ENCODE measurements at regions not wholly inside any gene's neighbourhood (a gene's known extent, or its start where the extent isn't known, plus 50 kb on each side); places are given as distances from the start of the nearest gene placed in this dataset.

DNA sequence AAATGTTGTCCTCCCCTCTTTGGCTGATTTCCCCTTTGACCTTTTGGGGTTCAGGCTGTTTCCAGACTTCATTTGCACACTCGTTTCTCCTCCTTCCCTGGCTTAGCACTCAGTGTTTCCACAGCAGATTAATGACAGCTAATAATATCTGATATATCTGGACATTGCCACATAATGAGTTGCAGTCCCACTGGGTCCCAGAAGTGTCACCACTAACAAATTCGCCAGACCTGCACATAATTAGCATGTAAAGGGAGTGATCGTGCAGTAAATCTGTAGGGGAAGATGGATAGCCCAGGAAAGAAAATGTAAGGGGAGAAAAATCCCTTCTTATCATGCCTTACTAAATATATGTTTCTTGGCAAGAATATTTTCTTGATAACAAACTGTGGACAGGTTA is 922.1 kb downstream of the TFAP2A start:
- Histone ChIP-seq H3K4me3 (ENCODE audit: insufficient read depth, low read depth, low read length) (no peak overlapping the region), H3K36me3 (replicated peaks; ENCODE audit: control insufficient read depth, insufficient read depth, low read length) (no peaks in the 10 kb centered on the region), H3K27me3 (ENCODE audit: control insufficient read depth, insufficient read depth, low read length) (no peaks in the 10 kb centered on the region)
- no peak for DNase-seq

DNA sequence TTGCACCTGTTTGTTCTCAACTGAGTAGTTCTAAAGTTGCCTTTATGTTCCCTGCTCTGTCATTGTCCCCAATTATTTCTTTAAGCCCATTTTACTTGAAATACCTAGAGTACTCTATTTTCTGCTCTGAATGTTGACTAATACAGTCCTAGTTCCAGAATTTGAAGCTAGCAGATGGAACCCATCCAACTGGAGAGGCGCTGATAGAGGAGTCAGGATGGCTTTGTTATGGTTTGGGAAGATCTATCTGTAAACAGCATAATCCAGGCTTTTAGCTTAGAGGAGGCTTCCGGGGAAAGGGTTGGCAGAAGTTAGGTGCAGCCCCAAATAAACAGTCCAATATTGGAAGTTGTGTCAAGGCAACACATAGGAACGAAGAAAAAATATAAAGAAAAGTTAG is 927.7 kb downstream of the TFAP2A start:
- no peak for DNase-seq
- Histone ChIP-seq H3K36me3 (replicated peaks; ENCODE audit: control insufficient read depth, insufficient read depth, low read length) (no peaks in the 10 kb centered on the region), H3K27me3 (ENCODE audit: control insufficient read depth, insufficient read depth, low read length) (no peaks in the 10 kb centered on the region), H3K4me3 (ENCODE audit: insufficient read depth, low read depth, low read length) (no peak overlapping the region)

GRCh38 chr6:9485992-9486391 is 928.9 kb downstream of the TFAP2A start:
- no peak for DNase-seq

GRCh38 chr6:9484686-9485085 is 930.2 kb downstream of the TFAP2A start:
- Histone ChIP-seq H3K36me3 (replicated peaks; ENCODE audit: control insufficient read depth, insufficient read depth, low read length) (no peaks in the 10 kb centered on the region), H3K27me3 (ENCODE audit: control insufficient read depth, insufficient read depth, low read length) (no peaks in the 10 kb centered on the region), H3K4me3 (ENCODE audit: insufficient read depth, low read depth, low read length) (no peak overlapping the region)
- DNase-seq, result no peak

More at GRCh38 chr6:9485992-9486391, 928.9 kb downstream of the TFAP2A start:
- Histone ChIP-seq H3K4me3 (ENCODE audit: insufficient read depth, low read depth, low read length) (no peak overlapping the region), H3K36me3 (replicated peaks; ENCODE audit: control insufficient read depth, insufficient read depth, low read length) (no peaks in the 10 kb centered on the region), H3K27me3 (ENCODE audit: control insufficient read depth, insufficient read depth, low read length) (no peaks in the 10 kb centered on the region)

GRCh38 chr6:9484091-9484490 is 930.8 kb downstream of the TFAP2A start:
- no peak for DNase-seq
- Histone ChIP-seq H3K4me3 (ENCODE audit: insufficient read depth, low read depth, low read length) (no peak overlapping the region), H3K36me3 (replicated peaks; ENCODE audit: control insufficient read depth, insufficient read depth, low read length) (no peaks in the 10 kb centered on the region), H3K27me3 (ENCODE audit: control insufficient read depth, insufficient read depth, low read length) (no peaks in the 10 kb centered on the region)

GRCh38 chr6:9482030-9482738 is 932.7 kb downstream of the TFAP2A start:
- Histone ChIP-seq H3K27me3 (ENCODE audit: control insufficient read depth, insufficient read depth, low read length) (no peaks in the 10 kb centered on the region), H3K36me3 (replicated peaks; ENCODE audit: control insufficient read depth, insufficient read depth, low read length) (no peaks in the 10 kb centered on the region), H3K4me3 (ENCODE audit: insufficient read depth, low read depth, low read length) (no peak overlapping the region)
- DNase-seq, result no peak

- Histone ChIP-seq H3K27me3 (ENCODE audit: control insufficient read depth, insufficient read depth, low read length) (no peaks in the 10 kb centered on the region), H3K36me3 (replicated peaks; ENCODE audit: control insufficient read depth, insufficient read depth, low read length) (no peaks in the 10 kb centered on the region), H3K4me3 (ENCODE audit: insufficient read depth, low read depth, low read length) (no peak overlapping the region)
- no peak for DNase-seq
These were observed 933.4 kb downstream of the TFAP2A start for GRCh38 chr6:9481292-9482029.

- no peak for DNase-seq
- no peak overlapping the region for H3K4me3 ChIP-seq (ENCODE audit: insufficient read depth, low read depth, low read length)
- H3K27me3 ChIP-seq (ENCODE audit: control insufficient read depth, insufficient read depth, low read length), result no peaks in the 10 kb centered on the region
- H3K36me3 ChIP-seq (replicated peaks; ENCODE audit: control insufficient read depth, insufficient read depth, low read length), result no peaks in the 10 kb centered on the region
These were observed 946.6 kb downstream of the TFAP2A start for GRCh38 chr6:9468277-9468676.

DNA sequence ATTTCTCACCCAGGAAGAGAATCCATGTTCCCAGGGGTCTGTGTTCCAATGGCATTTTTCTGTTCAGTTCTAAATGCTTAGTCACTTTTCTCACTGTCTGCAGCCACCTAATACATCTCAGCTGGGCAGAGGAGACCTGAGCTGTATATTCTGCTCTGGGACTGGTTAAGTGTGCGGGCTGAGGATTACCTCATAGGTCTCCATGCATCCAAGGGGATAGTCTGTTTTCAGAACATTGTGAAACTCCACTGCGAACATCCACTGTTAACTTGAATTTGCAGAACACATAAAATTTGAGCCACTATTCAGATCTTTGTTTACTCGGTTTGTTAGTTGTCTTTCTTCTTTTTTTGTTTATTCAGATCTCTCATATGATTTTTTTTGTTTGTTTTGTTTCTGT is 947.1 kb downstream of the TFAP2A start:
- H3K27me3 ChIP-seq (ENCODE audit: control insufficient read depth, insufficient read depth, low read length), result no peaks in the 10 kb centered on the region
- no peak for DNase-seq
- no peak overlapping the region for H3K4me3 ChIP-seq (ENCODE audit: insufficient read depth, low read depth, low read length)
- no peaks in the 10 kb centered on the region for H3K36me3 ChIP-seq (replicated peaks; ENCODE audit: control insufficient read depth, insufficient read depth, low read length)

GRCh38 chr6:9464583-9464982 is 950.3 kb downstream of the TFAP2A start:
- DNase-seq, result no peak
- no peaks in the 10 kb centered on the region for H3K36me3 ChIP-seq (replicated peaks; ENCODE audit: control insufficient read depth, insufficient read depth, low read length)
- no peaks in the 10 kb centered on the region for H3K27me3 ChIP-seq (ENCODE audit: control insufficient read depth, insufficient read depth, low read length)
- H3K4me3 ChIP-seq (ENCODE audit: insufficient read depth, low read depth, low read length), result no peak overlapping the region

DNA sequence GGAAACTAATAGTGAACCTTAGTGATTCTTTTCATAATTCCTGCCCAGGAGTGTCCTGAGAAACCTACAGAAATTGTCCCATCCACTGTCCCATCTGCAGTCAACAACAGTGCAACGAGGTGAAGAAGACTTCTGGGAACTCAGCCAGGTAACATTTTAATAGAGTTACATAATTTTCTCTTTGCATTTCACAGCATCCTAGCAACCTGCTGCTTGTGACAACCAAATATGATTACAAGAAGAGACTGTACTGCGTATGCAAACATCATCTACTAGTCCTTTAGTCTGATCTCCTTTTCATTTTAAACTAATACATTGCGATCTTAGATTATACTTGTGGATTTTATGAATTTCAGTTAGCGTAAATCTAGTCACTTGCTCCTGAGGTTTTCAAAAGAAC is 951.6 kb downstream of the TFAP2A start:
- no peak for DNase-seq
- Histone ChIP-seq H3K27me3 (ENCODE audit: control insufficient read depth, insufficient read depth, low read length) (no peaks in the 10 kb centered on the region), H3K4me3 (ENCODE audit: insufficient read depth, low read depth, low read length) (no peak overlapping the region), H3K36me3 (replicated peaks; ENCODE audit: control insufficient read depth, insufficient read depth, low read length) (no peaks in the 10 kb centered on the region)

DNA sequence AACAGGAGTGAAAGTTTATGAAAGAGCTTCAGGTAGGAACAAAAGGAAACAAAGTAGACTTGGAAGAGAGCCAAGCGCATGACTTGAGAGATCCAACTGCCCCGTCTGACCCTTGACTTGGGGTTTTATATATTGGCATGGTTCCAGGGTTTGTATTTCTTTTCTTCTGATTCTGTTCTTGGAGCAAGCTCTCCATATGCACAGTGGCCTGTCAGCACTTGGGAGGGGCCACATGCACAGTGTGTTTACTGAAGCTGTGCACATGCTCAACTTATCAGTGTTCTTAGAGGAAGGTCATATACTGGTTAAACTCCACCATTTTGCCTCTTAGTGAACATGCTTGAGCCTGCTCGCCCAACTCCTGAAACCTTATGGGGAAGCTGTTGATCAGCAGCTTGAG is 953.7 kb downstream of the TFAP2A start:
- no peak overlapping the region for H3K4me3 ChIP-seq (ENCODE audit: insufficient read depth, low read depth, low read length)
- no peaks in the 10 kb centered on the region for H3K27me3 ChIP-seq (ENCODE audit: control insufficient read depth, insufficient read depth, low read length)
- no peaks in the 10 kb centered on the region for H3K36me3 ChIP-seq (replicated peaks; ENCODE audit: control insufficient read depth, insufficient read depth, low read length)
- no peak for DNase-seq

GRCh38 chr6:9458424-9458823 is 956.5 kb downstream of the TFAP2A start:
- no peak for DNase-seq
- no peaks in the 10 kb centered on the region for H3K36me3 ChIP-seq (replicated peaks; ENCODE audit: control insufficient read depth, insufficient read depth, low read length)
- H3K27me3 ChIP-seq (ENCODE audit: control insufficient read depth, insufficient read depth, low read length), result no peaks in the 10 kb centered on the region
- no peak overlapping the region for H3K4me3 ChIP-seq (ENCODE audit: insufficient read depth, low read depth, low read length)

DNA sequence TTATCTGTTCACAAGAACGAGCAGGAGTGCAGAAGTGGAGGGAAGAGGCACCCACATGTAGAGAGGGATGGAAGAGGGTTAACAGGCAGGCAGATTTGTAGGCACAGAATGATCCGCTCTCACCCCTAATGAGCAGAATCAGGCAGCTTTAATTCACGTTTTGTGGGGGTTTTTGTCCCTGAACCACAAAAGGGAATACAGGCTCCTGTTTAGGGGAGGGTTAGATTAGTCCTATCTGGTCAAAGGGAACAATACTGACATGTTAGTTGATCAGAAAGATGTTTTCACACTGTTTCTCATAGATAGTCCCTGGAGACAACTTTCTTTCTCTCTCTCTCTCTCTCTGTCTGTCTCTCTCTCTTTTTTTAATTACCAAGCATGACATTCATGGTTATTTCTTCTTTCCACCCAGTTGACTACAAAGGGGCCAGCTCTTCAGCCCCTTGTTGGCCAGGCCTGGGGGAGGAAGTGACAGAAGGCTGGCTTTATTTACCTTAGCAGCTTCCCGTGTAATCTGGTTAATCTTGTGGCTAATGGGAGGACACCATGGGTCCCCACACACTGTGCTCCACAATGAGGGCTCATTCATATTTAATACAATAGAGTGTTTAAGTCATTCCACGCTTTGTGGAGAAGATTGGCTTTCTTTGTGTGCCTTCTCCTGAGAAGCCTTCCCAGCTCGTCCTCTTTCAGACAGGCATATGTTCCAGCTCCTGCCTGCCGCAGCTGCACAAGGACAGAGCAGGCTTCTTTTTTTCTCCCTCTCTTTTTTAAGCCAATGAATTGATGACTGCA is 958.8 kb downstream of the TFAP2A start:
- peak; percentile 16 for DNase-seq
- H3K4me3 ChIP-seq (ENCODE audit: insufficient read depth, low read depth, low read length), result no peak overlapping the region
- no peaks in the 10 kb centered on the region for H3K27me3 ChIP-seq (ENCODE audit: control insufficient read depth, insufficient read depth, low read length)
- no peaks in the 10 kb centered on the region for H3K36me3 ChIP-seq (replicated peaks; ENCODE audit: control insufficient read depth, insufficient read depth, low read length)

Measured in H7 (cell line).